ENCODE measurements at regions not wholly inside any gene's neighbourhood (a gene's known extent, or its start where the extent isn't known, plus 50 kb on each side); places are given as distances from the start of the nearest gene placed in this dataset.

GRCh38 chr6:41432280-41432679, 96.9 kb downstream of the NCR2 start:
- H3K4me1 Mint-ChIP-seq: peaks cover 30 to 46% of the 10 kb centered on the region in 2 experiments
- H3K27me3 Mint-ChIP-seq (ENCODE audit: low read depth): peaks cover 61% of the 10 kb centered on the region
- no peak overlapping the region for H2BK15ac ChIP-seq (ENCODE audit: low read depth, low read length)
- peaks cover 4% of the 10 kb centered on the region for H3K23me2 ChIP-seq (ENCODE audit: insufficient read length, low read depth, low read length, poor library complexity, severe bottlenecking)
- H3T11ph ChIP-seq (ENCODE audit: low read length): no peak overlapping the region
- peaks cover 4% of the 10 kb centered on the region for H3K4me1 ChIP-seq (ENCODE audit: insufficient read depth, low read length)
- no peak overlapping the region for H3K56ac ChIP-seq (ENCODE audit: insufficient read length, low read depth, low read length)
- no peaks in the 10 kb centered on the region for H4K20me1 ChIP-seq (ENCODE audit: control insufficient read depth, insufficient read depth, insufficient read length)
- H3K23ac ChIP-seq (ENCODE audit: insufficient read length, low read depth, low read length): no peak overlapping the region
- no peak overlapping the region for H2BK120ac ChIP-seq (ENCODE audit: low read depth, low read length, poor library complexity, severe bottlenecking)
- no peak overlapping the region for H2BK20ac ChIP-seq (ENCODE audit: low read depth, low read length, poor library complexity, severe bottlenecking)
- no CpG with 5 or more reads among the region's 3 CpGs for WGBS (ENCODE audit: extremely low coverage, insufficient read length, low lambda C conversion rate)
- no peak overlapping the region for H4K91ac ChIP-seq (ENCODE audit: insufficient read length, low read depth, low read length)
- H3K27me3 ChIP-seq (ENCODE audit: insufficient read depth, low read length): peaks cover 13% of the 10 kb centered on the region; the same call in 1 of the 2 replicates
- H3K18ac ChIP-seq (ENCODE audit: insufficient read length, low read depth, low read length): no peak overlapping the region
- no peak overlapping the region for H3K9ac ChIP-seq (ENCODE audit: extremely low read depth, insufficient read length, low read length)
- H3K36me3 Mint-ChIP-seq (ENCODE audit: insufficient read depth in 1 of 3, low read depth in 3 of 3): no peaks in the 10 kb centered on the region
- H3K9me3 Mint-ChIP-seq: no peaks in the 10 kb centered on the region; a peak in 1 of 5 replicates
- H4K8ac ChIP-seq (replicated peaks; ENCODE audit: insufficient read length, low read depth, low read length): no peak overlapping the region
- peak overlapping the region in 1 of 3 experiments; percentile 80; a peak in 1 of 7 replicates for H3K27ac Mint-ChIP-seq
- no peak overlapping the region for H2BK12ac ChIP-seq (ENCODE audit: insufficient read length, low read depth, low read length)
- no peaks in the 10 kb centered on the region for H3K9me3 ChIP-seq (ENCODE audit: control insufficient read depth, low read depth, low read length)
- no peak overlapping the region for H2BK5ac ChIP-seq (ENCODE audit: insufficient read length, low read length)
- H3K4me2 ChIP-seq (ENCODE audit: insufficient read depth, insufficient read length, low read length): no peak overlapping the region
- no peaks in the 10 kb centered on the region for H3K79me2 ChIP-seq (ENCODE audit: insufficient read depth, low read length)
- H2AK5ac ChIP-seq (ENCODE audit: insufficient read length, low read length): no peak overlapping the region
- no peak overlapping the region for H2AFZ ChIP-seq (ENCODE audit: low read length)
- no peak overlapping the region for H3K14ac ChIP-seq (ENCODE audit: insufficient read depth, low read length)
- H3K79me1 ChIP-seq (ENCODE audit: insufficient read depth, low read depth, low read length, poor library complexity, severe bottlenecking): no peaks in the 10 kb centered on the region
- DNase-seq: no peak
- H3K4me3 Mint-ChIP-seq: no peak overlapping the region
- H3K4ac ChIP-seq (ENCODE audit: low read depth, low read length): no peak overlapping the region
- TF ChIP-seq CTCF (conservative IDR thresholded peaks at IDR 0.05): no peak
- H3K27ac ChIP-seq (ENCODE audit: insufficient read length, low read depth, low read length): no peak overlapping the region
- H4K5ac ChIP-seq (ENCODE audit: insufficient read length, low read depth, low read length): no peak overlapping the region
